Spleen (tissue), 7 donors: ENCODE measurements at regions not wholly inside any gene's neighbourhood (a gene's known extent, or its start where the extent isn't known, plus 50 kb on each side); places are given as distances from the start of the nearest gene placed in this dataset.

Experiments used
- CTCF ChIP-seq, 11 experiments: fragments of 200-600 bp in 7 of 11; fragments of 450-650 bp in 4 of 11; sonication (generic) in 4 of 11; IDR thresholded peaks in 8 of 11; conservative IDR thresholded peaks in 3 of 11; 1 replicate in 7 of 11; 2 replicates in 4 of 11; pipeline versions ENCODE4 v1.4.0 to v1.8.0; 2016 to 2021; ENCODE audit warnings: antibody characterized with exemption in 11 of 11, inconsistent platforms in 4 of 11, mild to moderate bottlenecking in 1 of 11
- POLR2A ChIP-seq, 3 donors: fragments of 450-650 bp; IDR thresholded peaks; one replicate each; pipeline ENCODE4 v1.5.1; 2017; ENCODE audit warnings: antibody characterized with exemption in 3 of 3, mild to moderate bottlenecking in 1 of 3
- POLR2AphosphoS5 ChIP-seq, 3 donors: sonication (generic); formaldehyde crosslinking; IDR thresholded peaks; one replicate each; pipeline ENCODE4 v1.5.1; 2017; ENCODE audit warnings: antibody characterized with exemption in 3 of 3
- donor health status: DM: no; HTN: no; CAD: no; lungs with moderate emphysema.
- donor health status: DM: no; HTN: no; CAD: no.
- donor health status: DM: no; HTN: no; CAD: no.

GRCh38 chr5:131068076-131068475, 97.0 kb downstream of the HINT1 start:
- TF ChIP-seq POLR2A (IDR thresholded peaks at IDR 0.05) (no peak), CTCF (IDR thresholded peaks at IDR 0.05 in 8 of 11, conservative IDR thresholded peaks at IDR 0.05 in 3 of 11) (no peak), POLR2AphosphoS5 (IDR thresholded peaks at IDR 0.05) (no peak)
